ENCODE measurements at regions not wholly inside any gene's neighbourhood (a gene's known extent, or its start where the extent isn't known, plus 50 kb on each side); places are given as distances from the start of the nearest gene placed in this dataset.

DNA sequence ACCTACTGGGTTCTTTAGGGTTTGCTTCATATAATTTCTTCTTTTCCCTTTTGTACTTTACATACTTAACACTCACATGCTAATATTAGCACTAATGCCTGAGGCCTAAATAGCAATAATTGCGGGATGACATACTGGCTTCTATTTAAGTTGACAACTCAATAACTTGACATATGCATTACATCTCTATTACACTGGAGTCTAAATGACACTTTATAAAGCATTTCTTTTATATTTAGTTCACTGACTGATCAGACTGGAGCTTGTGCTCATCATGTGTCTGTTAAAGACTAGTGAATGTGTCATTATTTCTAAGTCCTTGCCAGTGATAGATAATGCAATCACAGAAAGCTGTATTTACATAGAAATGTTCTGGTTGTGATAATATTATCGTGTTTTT lies 472.1 kb upstream of the SEMA3A start:
- no peak for TF ChIP-seq POLR2A (IDR thresholded peaks at IDR 0.05)
- TF ChIP-seq, protein P1, sequence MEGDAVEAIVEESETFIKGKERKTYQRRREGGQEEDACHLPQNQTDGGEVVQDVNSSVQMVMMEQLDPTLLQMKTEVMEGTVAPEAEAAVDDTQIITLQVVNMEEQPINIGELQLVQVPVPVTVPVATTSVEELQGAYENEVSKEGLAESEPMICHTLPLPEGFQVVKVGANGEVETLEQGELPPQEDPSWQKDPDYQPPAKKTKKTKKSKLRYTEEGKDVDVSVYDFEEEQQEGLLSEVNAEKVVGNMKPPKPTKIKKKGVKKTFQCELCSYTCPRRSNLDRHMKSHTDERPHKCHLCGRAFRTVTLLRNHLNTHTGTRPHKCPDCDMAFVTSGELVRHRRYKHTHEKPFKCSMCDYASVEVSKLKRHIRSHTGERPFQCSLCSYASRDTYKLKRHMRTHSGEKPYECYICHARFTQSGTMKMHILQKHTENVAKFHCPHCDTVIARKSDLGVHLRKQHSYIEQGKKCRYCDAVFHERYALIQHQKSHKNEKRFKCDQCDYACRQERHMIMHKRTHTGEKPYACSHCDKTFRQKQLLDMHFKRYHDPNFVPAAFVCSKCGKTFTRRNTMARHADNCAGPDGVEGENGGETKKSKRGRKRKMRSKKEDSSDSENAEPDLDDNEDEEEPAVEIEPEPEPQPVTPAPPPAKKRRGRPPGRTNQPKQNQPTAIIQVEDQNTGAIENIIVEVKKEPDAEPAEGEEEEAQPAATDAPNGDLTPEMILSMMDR (IDR thresholded peaks at IDR 0.05): no peak
